ENCODE measurements at regions not wholly inside any gene's neighbourhood (a gene's known extent, or its start where the extent isn't known, plus 50 kb on each side); places are given as distances from the start of the nearest gene placed in this dataset.

DNA sequence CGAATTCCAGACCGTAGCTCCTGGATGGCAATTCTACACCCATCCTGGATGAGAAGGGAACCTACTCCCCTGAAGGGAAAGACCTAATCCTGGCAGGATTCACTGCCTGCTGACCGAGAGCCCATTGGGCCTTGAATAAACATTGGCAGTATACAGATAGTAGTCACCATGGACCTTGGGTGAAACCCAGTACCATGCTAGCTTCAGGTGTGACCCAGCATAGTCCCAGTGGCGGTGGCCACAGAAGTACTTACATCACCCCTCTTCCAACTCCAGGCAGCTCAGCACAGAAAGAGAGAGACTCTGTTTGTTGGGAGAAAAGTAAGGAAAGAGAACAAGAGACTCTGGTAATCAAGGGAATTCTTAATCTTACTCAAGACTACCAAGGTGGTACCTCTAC, 97.2 kb upstream of the SLC13A1 start:
- Histone ChIP-seq H3K4me3 (ENCODE audit: low read length) (no peak overlapping the region), H3K9me3 (ENCODE audit: control insufficient read depth, insufficient read depth, low read length) (no peaks in the 10 kb centered on the region), H3K36me3 (ENCODE audit: control insufficient read depth, low read length) (no peaks in the 10 kb centered on the region), H3K4me1 (ENCODE audit: control insufficient read depth, low read length) (no peaks in the 10 kb centered on the region), H3K27ac (ENCODE audit: low read depth, low read length) (no peak overlapping the region), H3K9me2 (replicated peaks; ENCODE audit: control insufficient read depth, low read length) (no peaks in the 10 kb centered on the region), H3F3A (ENCODE audit: control insufficient read depth, insufficient read depth) (no peaks in the 10 kb centered on the region), H3K27me3 (ENCODE audit: control insufficient read depth, low read length) (no peaks in the 10 kb centered on the region), H3K4me2 (ENCODE audit: low read length) (no peak overlapping the region), H4K20me1 (ENCODE audit: control insufficient read depth, insufficient read depth, low read depth, low read length) (no peaks in the 10 kb centered on the region), H3K79me2 (ENCODE audit: control insufficient read depth, low read length) (no peaks in the 10 kb centered on the region)
- TF ChIP-seq, protein P1, sequence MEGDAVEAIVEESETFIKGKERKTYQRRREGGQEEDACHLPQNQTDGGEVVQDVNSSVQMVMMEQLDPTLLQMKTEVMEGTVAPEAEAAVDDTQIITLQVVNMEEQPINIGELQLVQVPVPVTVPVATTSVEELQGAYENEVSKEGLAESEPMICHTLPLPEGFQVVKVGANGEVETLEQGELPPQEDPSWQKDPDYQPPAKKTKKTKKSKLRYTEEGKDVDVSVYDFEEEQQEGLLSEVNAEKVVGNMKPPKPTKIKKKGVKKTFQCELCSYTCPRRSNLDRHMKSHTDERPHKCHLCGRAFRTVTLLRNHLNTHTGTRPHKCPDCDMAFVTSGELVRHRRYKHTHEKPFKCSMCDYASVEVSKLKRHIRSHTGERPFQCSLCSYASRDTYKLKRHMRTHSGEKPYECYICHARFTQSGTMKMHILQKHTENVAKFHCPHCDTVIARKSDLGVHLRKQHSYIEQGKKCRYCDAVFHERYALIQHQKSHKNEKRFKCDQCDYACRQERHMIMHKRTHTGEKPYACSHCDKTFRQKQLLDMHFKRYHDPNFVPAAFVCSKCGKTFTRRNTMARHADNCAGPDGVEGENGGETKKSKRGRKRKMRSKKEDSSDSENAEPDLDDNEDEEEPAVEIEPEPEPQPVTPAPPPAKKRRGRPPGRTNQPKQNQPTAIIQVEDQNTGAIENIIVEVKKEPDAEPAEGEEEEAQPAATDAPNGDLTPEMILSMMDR (IDR thresholded peaks at IDR 0.05; ENCODE audit: low read depth, low read length, poor library complexity, severe bottlenecking): no peak
- TF ChIP-seq EZH2phosphoT487 (IDR thresholded peaks at IDR 0.05; ENCODE audit: borderline replicate concordance, low read length): no peak

DNA sequence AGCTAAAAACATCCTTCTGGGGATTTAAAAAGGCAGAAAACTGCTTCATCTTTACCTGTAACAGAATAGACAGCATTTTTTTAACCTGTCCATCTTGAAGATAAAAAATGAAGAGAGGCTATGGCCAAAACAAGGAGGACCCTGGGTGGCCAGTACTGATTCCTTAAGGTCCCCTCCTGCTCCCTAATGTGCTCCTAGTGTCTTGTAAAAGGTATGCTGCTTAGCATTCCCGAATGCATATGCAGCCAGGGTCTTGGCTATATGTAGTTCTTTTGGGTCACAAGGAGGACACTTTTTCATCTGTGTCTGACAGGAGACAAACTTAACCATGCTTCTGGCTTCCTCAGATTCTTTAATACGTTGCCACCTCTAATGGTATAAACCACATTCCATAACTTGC, 93.9 kb upstream of the SLC13A1 start:
- Histone ChIP-seq H3K4me1 (ENCODE audit: control insufficient read depth, low read length) (no peaks in the 10 kb centered on the region), H3K4me3 (ENCODE audit: low read length) (no peak overlapping the region), H3K79me2 (ENCODE audit: control insufficient read depth, low read length) (no peaks in the 10 kb centered on the region), H3K36me3 (ENCODE audit: control insufficient read depth, low read length) (no peaks in the 10 kb centered on the region), H4K20me1 (ENCODE audit: control insufficient read depth, insufficient read depth, low read depth, low read length) (no peaks in the 10 kb centered on the region), H3K4me2 (ENCODE audit: low read length) (no peak overlapping the region), H3K9me3 (ENCODE audit: control insufficient read depth, insufficient read depth, low read length) (no peaks in the 10 kb centered on the region), H3K27ac (ENCODE audit: low read depth, low read length) (no peak overlapping the region), H3K27me3 (ENCODE audit: control insufficient read depth, low read length) (no peaks in the 10 kb centered on the region), H3K9me2 (replicated peaks; ENCODE audit: control insufficient read depth, low read length) (no peaks in the 10 kb centered on the region), H3F3A (ENCODE audit: control insufficient read depth, insufficient read depth) (no peaks in the 10 kb centered on the region)
- TF ChIP-seq EZH2phosphoT487 (IDR thresholded peaks at IDR 0.05; ENCODE audit: borderline replicate concordance, low read length): no peak

DNA sequence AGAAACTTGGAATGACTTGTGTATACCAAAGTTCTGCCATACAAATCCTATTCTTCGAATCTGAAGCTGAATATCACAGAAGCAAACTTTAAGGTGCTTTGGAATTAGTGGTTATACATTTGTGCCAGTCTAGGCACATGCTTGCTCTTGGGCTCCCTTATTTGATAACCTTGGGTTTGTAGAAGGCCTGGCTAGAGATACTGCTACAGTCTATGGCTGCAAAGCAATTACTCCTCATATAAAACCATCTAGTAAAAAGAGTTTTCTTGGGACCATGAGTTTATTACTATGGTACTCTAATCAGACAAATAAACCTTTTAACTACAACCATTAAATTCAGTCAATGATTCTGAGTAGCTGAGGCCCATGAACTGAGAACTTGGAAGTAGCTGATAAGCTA, 92.5 kb upstream of the SLC13A1 start:
- Histone ChIP-seq H3K27ac (ENCODE audit: low read depth, low read length) (no peak overlapping the region), H3F3A (ENCODE audit: control insufficient read depth, insufficient read depth) (no peaks in the 10 kb centered on the region), H3K4me3 (ENCODE audit: low read length) (no peak overlapping the region), H3K79me2 (ENCODE audit: control insufficient read depth, low read length) (no peaks in the 10 kb centered on the region), H3K36me3 (ENCODE audit: control insufficient read depth, low read length) (no peaks in the 10 kb centered on the region), H3K9me2 (replicated peaks; ENCODE audit: control insufficient read depth, low read length) (no peaks in the 10 kb centered on the region), H3K4me2 (ENCODE audit: low read length) (no peak overlapping the region), H4K20me1 (ENCODE audit: control insufficient read depth, insufficient read depth, low read depth, low read length) (no peaks in the 10 kb centered on the region), H3K4me1 (ENCODE audit: control insufficient read depth, low read length) (no peaks in the 10 kb centered on the region), H3K27me3 (ENCODE audit: control insufficient read depth, low read length) (no peaks in the 10 kb centered on the region), H3K9me3 (ENCODE audit: control insufficient read depth, insufficient read depth, low read length) (no peaks in the 10 kb centered on the region)
- no peak for TF ChIP-seq EZH2phosphoT487 (IDR thresholded peaks at IDR 0.05; ENCODE audit: borderline replicate concordance, low read length)
- TF ChIP-seq, protein P1 (IDR thresholded peaks at IDR 0.05; ENCODE audit: low read depth, low read length, poor library complexity, severe bottlenecking): no peak

DNA sequence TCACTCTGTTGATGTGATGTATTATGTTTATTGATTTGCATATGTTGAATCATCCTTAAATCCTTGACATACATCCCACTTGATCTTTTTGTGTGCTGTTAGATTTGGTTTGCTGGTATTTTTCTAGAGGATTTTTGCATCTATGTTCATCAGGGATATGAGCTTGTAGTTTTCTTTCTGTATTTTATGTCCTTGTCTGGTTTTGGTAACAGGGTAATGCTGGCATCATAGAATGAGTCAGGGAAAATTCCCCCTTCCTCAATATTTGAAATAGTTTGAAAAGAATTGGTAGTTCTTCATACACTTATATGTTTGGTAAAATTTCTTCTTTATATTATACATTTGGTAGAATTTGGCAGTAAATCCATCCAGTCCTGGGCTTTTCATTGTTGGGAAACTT, 89.4 kb upstream of the SLC13A1 start:
- Histone ChIP-seq H3K4me2 (ENCODE audit: low read length) (no peak overlapping the region), H3K4me1 (ENCODE audit: control insufficient read depth, low read length) (no peaks in the 10 kb centered on the region), H3K79me2 (ENCODE audit: control insufficient read depth, low read length) (no peaks in the 10 kb centered on the region), H3K9me2 (replicated peaks; ENCODE audit: control insufficient read depth, low read length) (no peaks in the 10 kb centered on the region), H3F3A (ENCODE audit: control insufficient read depth, insufficient read depth) (no peaks in the 10 kb centered on the region), H3K36me3 (ENCODE audit: control insufficient read depth, low read length) (no peaks in the 10 kb centered on the region), H3K27ac (ENCODE audit: low read depth, low read length) (no peak overlapping the region), H4K20me1 (ENCODE audit: control insufficient read depth, insufficient read depth, low read depth, low read length) (no peaks in the 10 kb centered on the region), H3K4me3 (ENCODE audit: low read length) (no peak overlapping the region), H3K27me3 (ENCODE audit: control insufficient read depth, low read length) (no peaks in the 10 kb centered on the region), H3K9me3 (ENCODE audit: control insufficient read depth, insufficient read depth, low read length) (no peaks in the 10 kb centered on the region)
- TF ChIP-seq, protein P1 (IDR thresholded peaks at IDR 0.05; ENCODE audit: low read depth, low read length, poor library complexity, severe bottlenecking): no peak
- no peak for TF ChIP-seq EZH2phosphoT487 (IDR thresholded peaks at IDR 0.05; ENCODE audit: borderline replicate concordance, low read length)

All from DOHH2 (cell line).